Activated T-cell treated with anti-CD3 and anti-CD28 coated beads, Interleukin-2, amount 50 U/mL, for 24 hours (primary cell): ENCODE measurements at regions not wholly inside any gene's neighbourhood (a gene's known extent, or its start where the extent isn't known, plus 50 kb on each side); places are given as distances from the start of the nearest gene placed in this dataset.

Experiments used
- DNase-seq: peaks from one replicate; pipeline ENCODE4 v3.0.0-alpha.2; 2020
- H3K27ac Mint-ChIP-seq: 2 replicates; pipeline ENCODE4 v1.8.0; 2020; ENCODE audit warnings: mild to moderate bottlenecking, mixed read lengths
- H3K27me3 Mint-ChIP-seq: 2 replicates; pipeline ENCODE4 v1.8.0; 2020; ENCODE audit warnings: mixed read lengths
- H3K36me3 Mint-ChIP-seq: 2 replicates; pipeline ENCODE4 v1.8.0; 2020; ENCODE audit warnings: low read depth, mixed read lengths
- H3K4me1 Mint-ChIP-seq: 2 replicates; pipeline ENCODE4 v1.8.0; 2020; ENCODE audit warnings: low read depth, mixed read lengths
- H3K4me3 Mint-ChIP-seq: 2 replicates; pipeline ENCODE4 v1.8.0; 2020; ENCODE audit warnings: mild to moderate bottlenecking, moderate library complexity, mixed read lengths
- H3K9me3 Mint-ChIP-seq: 2 replicates; pipeline ENCODE4 v1.8.0; 2020; ENCODE audit warnings: mixed read lengths

DNA sequence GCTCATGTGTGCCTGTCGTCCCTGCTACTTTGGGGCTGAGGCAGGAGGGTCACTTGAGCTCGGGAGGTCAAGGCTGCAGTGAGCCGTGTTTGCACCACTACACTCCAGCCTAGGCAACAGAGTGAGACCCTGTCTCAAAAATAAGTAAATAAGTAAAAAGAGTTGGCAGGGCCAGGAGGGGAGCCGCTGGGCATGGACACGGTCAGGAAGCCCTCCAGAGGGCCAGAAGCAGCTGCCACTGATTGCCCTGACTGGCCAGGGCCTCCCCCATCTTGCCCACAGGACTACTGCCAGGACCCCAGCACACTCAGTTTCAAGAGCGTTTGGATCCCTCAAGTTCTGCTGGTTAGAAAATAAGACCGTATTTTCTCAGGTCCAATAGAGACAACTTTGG is 112.2 kb upstream of the IPO9 start:
- H3K4me3 Mint-ChIP-seq: no peak overlapping the region
- DNase-seq: no peak
- no peaks in the 10 kb centered on the region for H3K9me3 Mint-ChIP-seq
- no peaks in the 10 kb centered on the region for H3K36me3 Mint-ChIP-seq
- no peaks in the 10 kb centered on the region for H3K4me1 Mint-ChIP-seq
- H3K27me3 Mint-ChIP-seq: no peaks in the 10 kb centered on the region
- H3K27ac Mint-ChIP-seq: no peak overlapping the region

DNA sequence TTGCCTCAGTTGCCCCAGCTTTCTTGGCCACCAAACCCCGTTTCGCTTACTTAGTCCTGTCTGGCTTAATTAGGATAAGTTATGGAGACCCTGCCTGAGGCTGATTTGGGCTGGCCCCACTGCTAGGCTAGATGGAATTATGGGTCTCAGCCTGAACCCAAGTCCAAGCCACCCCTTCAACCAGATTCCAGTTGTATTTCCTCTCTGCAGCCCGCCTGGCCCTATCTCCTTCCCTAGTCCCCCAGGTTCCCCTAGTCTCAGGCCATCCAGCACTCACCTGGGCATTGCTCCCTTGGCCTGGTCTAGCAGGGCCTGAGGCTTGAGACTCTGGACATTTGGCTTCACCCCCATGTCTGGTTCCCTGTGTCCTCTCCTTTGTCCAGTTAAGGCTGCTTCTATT is 111.7 kb upstream of the IPO9 start:
- DNase-seq: no peak
- no peak overlapping the region for H3K4me3 Mint-ChIP-seq
- no peaks in the 10 kb centered on the region for H3K36me3 Mint-ChIP-seq
- no peak overlapping the region for H3K27ac Mint-ChIP-seq
- no peaks in the 10 kb centered on the region for H3K4me1 Mint-ChIP-seq
- H3K27me3 Mint-ChIP-seq: no peaks in the 10 kb centered on the region
- no peaks in the 10 kb centered on the region for H3K9me3 Mint-ChIP-seq

DNA sequence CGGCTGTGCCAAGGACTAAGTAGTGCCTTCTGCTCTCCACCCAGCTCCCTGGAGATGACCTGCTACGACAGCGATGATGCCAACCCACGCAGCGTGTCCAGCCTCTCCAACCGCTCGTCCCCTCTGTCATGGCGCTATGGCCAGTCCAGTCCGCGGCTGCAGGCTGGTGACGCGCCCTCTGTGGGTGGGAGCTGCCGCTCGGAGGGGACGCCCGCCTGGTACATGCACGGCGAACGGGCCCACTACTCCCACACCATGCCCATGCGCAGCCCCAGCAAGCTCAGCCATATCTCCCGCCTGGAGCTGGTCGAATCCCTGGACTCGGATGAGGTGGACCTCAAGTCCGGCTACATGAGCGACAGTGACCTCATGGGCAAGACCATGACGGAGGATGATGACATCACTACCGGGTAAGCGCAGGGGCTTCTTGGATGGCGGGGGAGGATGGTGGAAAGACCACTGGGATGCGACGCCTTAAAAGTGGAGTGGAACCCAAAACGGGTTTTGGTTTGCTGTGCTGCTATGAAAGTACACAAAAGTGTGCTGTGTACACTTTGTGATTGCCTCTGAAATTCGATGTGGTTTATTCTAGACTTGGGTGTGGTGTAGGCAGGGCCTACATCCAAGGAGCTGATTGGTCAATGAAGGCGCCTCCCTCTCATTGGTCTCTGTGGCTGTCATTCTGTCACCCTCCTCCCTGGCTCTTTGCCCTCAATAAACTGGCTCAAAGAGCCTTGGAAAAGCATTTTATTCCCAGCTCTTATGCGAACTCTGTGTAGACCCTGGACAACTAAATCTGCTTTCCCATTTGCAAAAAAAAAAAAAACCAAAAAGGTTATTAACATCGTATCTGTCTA is 110.4 kb upstream of the IPO9 start:
- H3K27me3 Mint-ChIP-seq: no peaks in the 10 kb centered on the region
- no peaks in the 10 kb centered on the region for H3K9me3 Mint-ChIP-seq
- H3K27ac Mint-ChIP-seq: no peak overlapping the region
- H3K4me1 Mint-ChIP-seq: no peaks in the 10 kb centered on the region
- H3K36me3 Mint-ChIP-seq: no peaks in the 10 kb centered on the region
- no peak overlapping the region for H3K4me3 Mint-ChIP-seq
- no peak for DNase-seq

DNA sequence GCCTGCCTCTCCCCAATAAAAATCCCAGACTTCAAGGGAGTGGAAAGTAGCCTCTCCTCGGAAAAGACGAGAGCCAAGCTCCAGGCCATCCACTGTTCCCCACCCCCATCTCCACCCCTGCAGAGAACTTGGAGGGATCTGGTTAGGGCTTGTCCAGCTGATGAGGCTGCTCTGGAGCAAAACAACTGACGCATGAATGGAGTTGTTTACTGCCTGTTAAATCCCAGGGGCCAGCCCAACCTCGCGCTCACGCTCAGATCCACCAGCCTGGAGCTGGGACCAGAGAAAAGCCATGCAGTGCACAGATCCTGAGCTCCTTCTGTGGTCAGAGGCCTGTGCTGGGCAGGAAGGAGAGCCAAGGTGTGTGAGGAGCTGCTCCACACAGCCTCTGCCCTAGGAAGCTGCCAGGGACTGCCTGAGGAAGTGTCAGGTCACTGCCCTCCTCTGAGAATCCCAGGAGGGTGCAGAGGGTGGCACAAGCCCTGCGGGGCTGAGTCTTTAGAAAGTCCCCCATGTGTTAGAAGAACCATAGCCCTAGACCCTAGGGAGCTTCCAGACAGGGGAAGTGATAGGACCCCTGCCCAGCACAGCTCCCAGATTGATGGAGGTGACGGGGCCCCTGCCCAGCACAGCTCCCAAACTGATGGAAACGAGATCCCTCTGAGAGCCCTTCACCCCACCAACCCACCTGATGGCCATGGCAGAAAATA is 109.0 kb upstream of the IPO9 start:
- no peak overlapping the region for H3K4me3 Mint-ChIP-seq
- no peaks in the 10 kb centered on the region for H3K9me3 Mint-ChIP-seq
- no peak overlapping the region for H3K27ac Mint-ChIP-seq
- no peak for DNase-seq
- H3K36me3 Mint-ChIP-seq: no peaks in the 10 kb centered on the region
- no peaks in the 10 kb centered on the region for H3K4me1 Mint-ChIP-seq
- H3K27me3 Mint-ChIP-seq: peaks cover under 1% of the 10 kb centered on the region

DNA sequence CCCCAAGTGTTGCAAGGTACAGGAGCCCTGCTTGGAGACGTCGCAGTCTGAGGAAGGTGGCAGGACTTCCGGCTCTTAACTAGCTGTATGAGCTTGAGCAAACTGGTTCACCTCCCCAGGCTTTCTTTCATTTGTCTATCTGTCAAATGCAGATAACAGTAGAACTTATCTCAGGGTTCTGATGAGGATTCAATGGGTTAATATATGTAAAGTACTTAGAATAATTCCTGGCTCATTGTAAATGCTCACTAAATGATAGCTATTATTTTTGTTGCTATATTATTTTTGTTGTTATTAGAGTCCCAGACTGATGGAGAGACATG is 108.5 kb upstream of the IPO9 start:
- H3K9me3 Mint-ChIP-seq: no peaks in the 10 kb centered on the region
- peaks cover 4% of the 10 kb centered on the region for H3K27me3 Mint-ChIP-seq
- no peaks in the 10 kb centered on the region for H3K36me3 Mint-ChIP-seq
- no peak overlapping the region for H3K4me3 Mint-ChIP-seq
- no peak overlapping the region for H3K27ac Mint-ChIP-seq
- H3K4me1 Mint-ChIP-seq: no peaks in the 10 kb centered on the region
- no peak for DNase-seq

DNA sequence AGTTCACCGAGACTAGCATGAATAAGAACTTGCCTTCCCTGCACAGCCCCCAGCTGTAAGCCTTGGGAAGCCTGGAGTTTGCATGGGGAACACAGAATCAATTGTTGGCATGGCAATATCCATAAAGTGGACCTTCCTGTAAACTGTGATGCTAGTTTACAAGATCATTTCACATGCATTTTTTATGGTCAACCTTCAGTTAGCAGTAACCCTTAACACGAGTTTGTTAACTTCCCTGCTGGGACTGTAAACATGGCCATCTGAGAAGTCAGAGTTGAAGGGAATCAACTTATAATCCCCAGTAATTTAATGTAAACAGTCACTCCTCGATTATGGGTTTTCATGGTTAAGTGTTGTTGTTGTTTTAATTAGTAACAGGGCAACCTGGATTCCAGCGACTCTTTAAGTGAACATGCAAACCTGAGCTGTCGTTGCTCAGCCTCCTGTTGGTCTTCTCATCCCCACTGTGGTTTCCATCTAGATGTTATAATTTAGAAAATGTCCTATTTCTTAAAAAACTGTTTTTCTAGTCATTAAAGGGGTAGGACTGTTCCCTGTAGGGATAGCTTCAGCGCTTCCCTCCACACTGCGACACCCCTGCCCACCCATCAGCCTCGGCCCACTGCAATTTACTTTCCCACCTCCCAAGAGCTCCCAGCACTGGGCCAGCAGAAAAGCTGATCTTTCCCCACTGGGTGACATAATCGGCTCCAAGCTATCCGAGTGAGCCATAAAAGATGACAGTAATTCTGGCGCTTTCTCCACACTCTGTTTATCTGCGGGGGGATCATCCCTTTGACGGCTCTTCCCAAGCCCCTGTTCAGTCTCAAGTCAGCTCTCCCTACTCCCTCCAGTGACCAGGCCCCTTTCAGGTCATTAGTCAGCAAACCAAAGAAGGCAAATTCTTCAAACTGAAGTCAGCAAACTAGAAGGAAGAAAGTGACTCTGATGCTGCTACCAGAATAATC is 107.6 kb upstream of the IPO9 start:
- DNase-seq: no peak
- Mint-ChIP-seq H3K9me3 (no peaks in the 10 kb centered on the region), H3K27me3 (peaks cover 4% of the 10 kb centered on the region), H3K4me1 (no peaks in the 10 kb centered on the region), H3K4me3 (no peak overlapping the region), H3K36me3 (no peaks in the 10 kb centered on the region), H3K27ac (no peak overlapping the region)

DNA sequence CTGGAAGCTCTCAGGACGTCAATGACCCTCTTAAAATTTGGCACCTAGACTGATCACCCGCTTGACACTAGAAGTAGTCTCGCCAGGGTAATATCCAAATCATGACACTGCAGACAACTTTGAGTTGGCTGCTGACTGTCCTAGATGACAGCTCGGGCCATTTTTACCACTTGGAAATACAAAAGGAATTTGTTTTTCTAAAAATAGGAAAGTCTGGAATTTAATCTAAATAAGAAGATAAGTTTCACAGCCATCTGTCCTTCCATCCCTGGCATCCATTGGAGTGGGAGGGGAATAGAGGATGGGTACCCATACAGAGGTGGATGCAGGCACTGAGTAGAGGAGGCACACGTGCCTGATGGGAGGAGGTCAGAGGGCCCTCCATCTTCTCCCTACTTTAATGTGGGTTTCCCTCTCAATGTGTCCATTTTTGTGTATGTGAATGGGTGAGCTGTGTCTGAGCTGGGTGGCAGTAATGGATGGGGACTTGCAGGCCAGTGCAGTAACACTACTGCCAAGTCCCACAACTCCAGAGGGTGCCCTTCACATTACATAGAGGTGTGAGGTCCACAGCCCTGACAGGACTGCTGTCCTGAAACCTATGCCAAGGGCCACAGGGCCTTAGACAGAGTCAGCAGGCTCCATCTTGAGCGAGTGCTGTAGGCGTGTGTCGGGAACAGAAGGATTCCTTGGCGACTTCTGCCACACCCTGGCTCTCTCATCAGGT is 104.8 kb upstream of the IPO9 start:
- no peaks in the 10 kb centered on the region for H3K4me1 Mint-ChIP-seq
- H3K27ac Mint-ChIP-seq: no peak overlapping the region
- peaks cover 11% of the 10 kb centered on the region for H3K27me3 Mint-ChIP-seq
- DNase-seq: no peak
- no peaks in the 10 kb centered on the region for H3K36me3 Mint-ChIP-seq
- no peak overlapping the region for H3K4me3 Mint-ChIP-seq
- H3K9me3 Mint-ChIP-seq: no peaks in the 10 kb centered on the region

DNA sequence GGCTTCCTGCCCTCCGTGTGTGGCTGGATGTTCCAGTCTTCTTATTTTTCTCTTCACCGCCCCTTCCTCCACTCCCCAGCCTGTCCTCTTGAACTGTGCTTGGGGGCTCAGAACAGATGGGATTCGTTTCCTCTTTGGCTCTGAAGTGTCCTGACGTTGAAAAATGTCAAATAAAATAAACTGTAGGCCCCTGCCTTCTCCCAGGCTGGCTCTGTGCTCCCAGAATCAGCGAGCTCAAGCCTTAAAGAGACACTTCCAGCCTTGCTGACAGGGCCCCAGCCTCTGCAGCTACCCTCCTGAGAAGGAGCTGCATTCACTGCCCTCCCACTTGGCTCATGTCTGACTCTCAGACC is 104.2 kb upstream of the IPO9 start:
- no peak overlapping the region for H3K27ac Mint-ChIP-seq
- H3K4me3 Mint-ChIP-seq: no peak overlapping the region
- H3K4me1 Mint-ChIP-seq: no peaks in the 10 kb centered on the region
- peaks cover 11% of the 10 kb centered on the region for H3K27me3 Mint-ChIP-seq
- no peaks in the 10 kb centered on the region for H3K9me3 Mint-ChIP-seq
- H3K36me3 Mint-ChIP-seq: no peaks in the 10 kb centered on the region
- DNase-seq: no peak

DNA sequence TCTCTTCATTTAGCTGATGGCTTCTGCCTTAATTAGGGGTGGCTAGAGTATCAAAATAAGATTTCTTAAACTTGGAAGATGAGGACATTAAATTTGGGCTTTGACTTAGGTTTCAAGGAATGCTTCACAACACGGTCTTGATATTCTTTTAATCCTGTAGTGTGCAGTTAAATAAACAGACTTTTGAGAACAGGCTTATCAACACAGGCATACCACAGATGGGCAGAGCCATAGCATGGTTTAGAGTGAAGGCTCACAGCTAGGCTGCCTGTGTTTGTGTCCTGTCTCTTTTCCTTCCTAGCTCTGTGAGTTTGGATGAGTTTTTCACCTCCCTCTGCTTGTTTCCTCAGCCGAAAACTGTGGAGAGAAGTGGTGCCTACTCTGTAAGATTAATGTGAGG is 102.3 kb upstream of the IPO9 start:
- H3K27me3 Mint-ChIP-seq: peaks cover 11% of the 10 kb centered on the region
- no peaks in the 10 kb centered on the region for H3K9me3 Mint-ChIP-seq
- no peaks in the 10 kb centered on the region for H3K36me3 Mint-ChIP-seq
- H3K27ac Mint-ChIP-seq: no peak overlapping the region
- no peaks in the 10 kb centered on the region for H3K4me1 Mint-ChIP-seq
- no peak overlapping the region for H3K4me3 Mint-ChIP-seq
- DNase-seq: no peak

DNA sequence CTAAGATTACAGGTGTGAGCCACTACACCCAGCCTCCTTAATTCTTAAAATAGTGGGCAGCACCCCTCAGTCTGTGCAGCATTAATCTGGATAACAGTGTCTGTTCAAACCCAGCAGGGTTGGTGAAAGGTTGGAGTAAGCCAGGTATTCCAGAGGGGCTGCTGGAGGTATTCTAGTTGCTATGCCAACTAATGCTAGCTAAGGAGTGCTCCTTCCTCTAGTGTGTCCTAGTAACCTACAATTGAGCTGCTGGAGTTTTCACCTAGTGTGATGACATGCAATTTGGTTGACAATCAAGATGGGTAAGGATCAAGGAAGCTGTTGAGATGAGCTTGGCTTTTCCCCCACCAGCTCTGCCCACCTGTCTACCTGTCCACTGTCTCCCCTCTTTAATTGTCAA is 100.2 kb upstream of the IPO9 start:
- H3K4me1 Mint-ChIP-seq: no peaks in the 10 kb centered on the region
- H3K27ac Mint-ChIP-seq: no peak overlapping the region
- peaks cover 11% of the 10 kb centered on the region for H3K27me3 Mint-ChIP-seq
- no peak overlapping the region for H3K4me3 Mint-ChIP-seq
- no peaks in the 10 kb centered on the region for H3K36me3 Mint-ChIP-seq
- H3K9me3 Mint-ChIP-seq: no peaks in the 10 kb centered on the region
- DNase-seq: no peak

DNA sequence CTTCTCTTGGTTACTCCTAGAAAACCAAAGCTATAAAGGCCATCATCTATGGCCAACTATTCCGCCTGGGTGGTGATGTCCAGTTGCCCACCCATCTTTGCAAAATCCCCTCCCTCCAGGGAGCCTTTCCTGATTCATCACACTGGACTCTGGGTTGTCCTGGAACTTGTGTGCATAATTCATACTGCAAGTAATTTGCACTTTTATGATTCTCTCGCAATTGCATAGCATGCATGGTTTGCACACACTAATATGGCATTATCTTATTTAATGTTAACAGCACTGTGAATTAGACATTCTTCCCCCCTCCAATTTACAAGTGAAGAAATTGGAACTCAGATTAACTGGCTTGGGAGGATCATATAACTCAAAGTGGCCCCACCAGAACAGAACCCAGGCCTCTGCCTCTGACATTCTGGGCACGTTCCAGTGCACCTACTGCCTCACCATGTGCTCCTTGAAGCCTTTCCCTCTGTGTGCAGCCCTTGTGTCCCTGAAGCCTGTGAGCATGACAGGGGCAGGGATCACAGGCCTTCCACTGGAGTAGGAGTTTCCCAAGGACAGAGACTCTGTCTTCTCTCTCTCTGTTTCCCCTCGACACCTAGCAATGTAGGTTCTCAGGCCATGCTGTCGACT is 98.9 kb upstream of the IPO9 start:
- Mint-ChIP-seq H3K27ac (no peak overlapping the region), H3K36me3 (no peaks in the 10 kb centered on the region), H3K9me3 (no peaks in the 10 kb centered on the region), H3K27me3 (peaks cover 9% of the 10 kb centered on the region), H3K4me3 (no peak overlapping the region), H3K4me1 (no peaks in the 10 kb centered on the region)
- DNase-seq: no peak

DNA sequence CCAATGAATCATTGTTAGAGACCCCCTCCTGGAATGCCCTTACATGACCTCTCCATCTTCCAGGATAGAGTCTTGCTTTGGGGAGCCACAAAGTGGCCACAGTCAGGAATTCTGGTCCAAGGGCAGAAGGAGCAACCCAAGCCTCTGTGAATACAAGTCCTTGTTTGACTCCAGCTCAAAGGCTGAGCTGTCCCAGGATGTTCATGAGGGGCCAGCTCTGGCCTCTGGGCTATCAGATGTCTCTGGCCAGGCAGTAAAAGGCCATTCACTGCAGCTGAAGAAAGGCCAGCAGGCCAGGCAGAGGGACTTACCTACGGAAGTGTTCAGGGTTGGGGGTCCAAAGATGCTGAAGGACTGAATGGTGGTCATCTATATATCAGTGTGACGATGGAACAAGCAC is 98.3 kb upstream of the IPO9 start:
- Mint-ChIP-seq H3K4me1 (no peaks in the 10 kb centered on the region), H3K36me3 (no peaks in the 10 kb centered on the region), H3K4me3 (no peak overlapping the region), H3K27ac (no peak overlapping the region), H3K27me3 (peaks cover 8% of the 10 kb centered on the region), H3K9me3 (no peaks in the 10 kb centered on the region)
- DNase-seq: no peak

DNA sequence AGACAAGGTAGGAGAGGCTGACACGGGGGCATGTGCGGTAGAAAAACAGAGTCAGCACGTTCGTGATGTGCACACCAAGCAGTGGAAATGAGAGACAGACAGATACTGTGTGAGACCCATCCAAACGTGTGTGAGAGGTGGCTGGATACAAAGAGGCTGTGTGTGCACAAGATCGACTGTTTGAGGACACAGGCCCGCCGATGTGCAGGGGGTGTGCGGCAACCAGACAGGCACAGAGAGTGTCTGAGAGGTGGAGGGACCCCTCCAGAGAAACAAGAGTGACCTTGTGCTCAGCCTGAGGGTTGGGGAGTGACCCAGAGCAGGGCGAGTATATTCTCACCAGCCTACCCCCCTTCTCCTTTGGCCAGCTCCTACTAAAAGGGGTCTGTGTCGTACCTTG is 97.8 kb upstream of the IPO9 start:
- Mint-ChIP-seq H3K36me3 (no peaks in the 10 kb centered on the region), H3K27me3 (peaks cover 8% of the 10 kb centered on the region), H3K4me1 (no peaks in the 10 kb centered on the region), H3K9me3 (no peaks in the 10 kb centered on the region), H3K4me3 (no peak overlapping the region), H3K27ac (no peak overlapping the region)
- DNase-seq: no peak

DNA sequence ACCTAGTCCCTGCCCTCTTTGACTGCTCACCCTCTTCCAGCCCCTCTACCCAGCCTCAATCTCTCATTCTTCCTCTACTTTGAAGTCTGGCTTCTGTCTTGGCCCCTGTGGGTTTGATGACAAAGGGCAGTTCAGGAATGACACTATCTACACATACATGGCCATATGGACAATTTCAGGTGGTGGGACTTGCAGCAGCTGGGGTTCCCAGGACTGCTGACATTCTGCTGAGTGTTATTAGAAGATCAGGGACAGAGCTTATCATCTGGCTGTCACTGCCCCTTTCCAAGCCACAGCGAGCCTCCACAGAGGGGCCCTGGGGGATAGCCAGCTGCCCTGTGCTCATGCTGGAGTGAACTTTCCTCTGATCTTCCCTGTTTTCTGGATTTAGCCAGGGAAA is 97.4 kb upstream of the IPO9 start:
- no peaks in the 10 kb centered on the region for H3K4me1 Mint-ChIP-seq

More for the DNA sequence above, 97.4 kb upstream of the IPO9 start:
- Mint-ChIP-seq H3K36me3 (no peaks in the 10 kb centered on the region), H3K27me3 (peaks cover 11% of the 10 kb centered on the region), H3K27ac (no peak overlapping the region), H3K9me3 (no peaks in the 10 kb centered on the region), H3K4me3 (no peak overlapping the region)
- DNase-seq: no peak
